B cell (primary cell): ENCODE measurements at regions not wholly inside any gene's neighbourhood (a gene's known extent, or its start where the extent isn't known, plus 50 kb on each side); places are given as distances from the start of the nearest gene placed in this dataset.

ENCODE experiments used
- ATAC-seq: fragments of 200-7000 bp; cut with Tn5 transposase; one replicate; pipeline ENCODE4 v1.10.0; 2021; ENCODE audit warnings: low read depth, mild to moderate bottlenecking, moderate number of reproducible peaks, moderate library complexity
- CTCF ChIA-PET: fragments of 350-600 bp; sonication (Branson Sonifier 250); formaldehyde crosslinking; loops from one replicate; lab custom pipeline; 2021; ENCODE audit warnings: antibody characterized with exemption, inconsistent platforms; lab: Charles Lee
- POLR2A ChIA-PET: fragments of 350-600 bp; sonication (Branson Sonifier 250); formaldehyde crosslinking; loops from one replicate; lab custom pipeline; 2021; ENCODE audit warnings: antibody characterized with exemption; lab: Charles Lee
- DNase-seq: peaks from one replicate; pipeline ENCODE4 v3.0.0; 2013
- H2AFZ ChIP-seq: 2 replicates; pipeline ENCODE4 v1.6.1; 2012; ENCODE audit warnings: mild to moderate bottlenecking, low read depth, low read length; ENCODE audit not compliant: insufficient read depth, poor library complexity, severe bottlenecking
- H3K27ac ChIP-seq, 2 donors: 1 replicate in 1 of 2; 2 replicates in 1 of 2; pipeline ENCODE4 v1.5.1; 2012 to 2013; ENCODE audit warnings: low read length in 2 of 2, mild to moderate bottlenecking in 2 of 2, moderate library complexity in 1 of 2
- H3K27me3 ChIP-seq, 4 experiments: fragments of 200-600 bp in 1 of 4; sonication (generic) in 1 of 4; replicated peaks in 1 of 4; 1 replicate in 2 of 4; 2 replicates in 2 of 4; pipeline versions ENCODE4 v1.6.1 to v1.7.0; 2013 to 2016; ENCODE audit warnings: low read length in 3 of 4, mild to moderate bottlenecking in 2 of 4, mixed read lengths in 1 of 4, moderate library complexity in 1 of 4; ENCODE audit not compliant: insufficient read depth in 4 of 4, control insufficient read depth in 3 of 4; ENCODE audit errors: control extremely low read depth in 1 of 4
- H3K36me3 ChIP-seq, 2 experiments: replicated peaks in 1 of 2; 1 replicate in 1 of 2; 2 replicates in 1 of 2; pipeline versions ENCODE4 v1.6.1 to v1.7.1; 2013; ENCODE audit warnings: low read length in 1 of 2; ENCODE audit not compliant: insufficient read depth in 2 of 2, control insufficient read depth in 1 of 2; ENCODE audit errors: control extremely low read depth in 1 of 2, extremely low read depth in 1 of 2
- H3K4me1 ChIP-seq, 2 donors: fragments of 200-600 bp in 1 of 2; sonication (generic) in 1 of 2; 1 replicate in 1 of 2; 2 replicates in 1 of 2; pipeline versions ENCODE4 v1.5.1 to v1.6.1; 2013 to 2017; ENCODE audit warnings: low read length in 2 of 2; ENCODE audit not compliant: control insufficient read depth in 2 of 2, insufficient read depth in 2 of 2
- H3K4me2 ChIP-seq: replicated peaks from 2 replicates; pipeline ENCODE3; 2012; ENCODE audit warnings: mild to moderate bottlenecking, low read depth, low read length; ENCODE audit not compliant: poor library complexity, severe bottlenecking
- H3K4me3 ChIP-seq, 5 experiments: fragments of 200-600 bp in 1 of 5; sonication (generic) in 1 of 5; 1 replicate in 3 of 5; 2 replicates in 2 of 5; pipeline versions ENCODE4 v1.5.1 to v1.7.0; 2011 to 2016; ENCODE audit warnings: low read length in 4 of 5, mild to moderate bottlenecking in 4 of 5, low read depth in 2 of 5, control low read depth in 1 of 5, moderate library complexity in 1 of 5; ENCODE audit not compliant: insufficient read depth in 1 of 5; ENCODE audit errors: control extremely low read depth in 1 of 5, extremely low read depth in 1 of 5
- H3K79me2 ChIP-seq: fragments of 200-600 bp; sonication (generic); one replicate; pipeline ENCODE4 v1.6.0; 2016; ENCODE audit warnings: low read length; ENCODE audit not compliant: control insufficient read depth, insufficient read depth
- H3K9ac ChIP-seq: fragments of 200-600 bp; sonication (generic); 2 replicates; pipeline ENCODE4 v1.6.1; 2017; ENCODE audit warnings: mild to moderate bottlenecking, low read length, moderate library complexity
- H3K9me3 ChIP-seq, 3 donors: one replicate each; pipeline versions ENCODE4 v1.6.1 to v1.7.1; 2013; ENCODE audit warnings: low read length in 2 of 3; ENCODE audit not compliant: control insufficient read depth in 2 of 3, insufficient read depth in 1 of 3; ENCODE audit errors: control extremely low read depth in 1 of 3
- H4K20me1 ChIP-seq: 2 replicates; pipeline ENCODE4 v1.6.0; 2012; ENCODE audit warnings: mild to moderate bottlenecking, low read length; ENCODE audit not compliant: insufficient read depth, control insufficient read depth, poor library complexity, severe bottlenecking
- H3K27ac Mint-ChIP-seq: one replicate; pipeline ENCODE4 v1.8.0; 2021; ENCODE audit warnings: mixed read lengths
- H3K27me3 Mint-ChIP-seq: one replicate; pipeline ENCODE4 v1.8.0; 2021; ENCODE audit warnings: mixed read lengths
- H3K4me1 Mint-ChIP-seq: one replicate; pipeline ENCODE4 v1.8.0; 2021; ENCODE audit warnings: mixed read lengths
- H3K4me3 Mint-ChIP-seq: one replicate; pipeline ENCODE4 v1.8.0; 2021; ENCODE audit warnings: mixed read lengths
- H3K9me3 Mint-ChIP-seq: one replicate; pipeline ENCODE4 v1.8.0; 2022; ENCODE audit warnings: mixed read lengths; ENCODE audit not compliant: insufficient read depth
- CTCF ChIP-seq: fragments of 200-600 bp; IDR thresholded peaks from one replicate; pipeline ENCODE4 v1.8.0; 2022; ENCODE audit warnings: antibody characterized with exemption, mild to moderate bottlenecking
- EZH2 ChIP-seq: IDR thresholded peaks from 2 replicates; pipeline ENCODE4 v1.6.1; 2012; ENCODE audit warnings: borderline replicate concordance, low read depth, mild to moderate bottlenecking, moderate library complexity, low read length; ENCODE audit not compliant: insufficient read depth, poor library complexity, severe bottlenecking
- WGBS: methylation state at CpG from one replicate; pipeline ENCODE4 v1.1.5; 2013; ENCODE audit warnings: missing lambda C conversion rate; ENCODE audit not compliant: insufficient coverage; 5-methylcytosine and 5-hydroxymethylcytosine counted together
- intact Hi-C: fragments of 100-400 bp; cut with micrococcal nuclease; formaldehyde crosslinking; loops from one replicate; pipeline ENCODE4 v1.10.0; 2022

- 92% methylated on average over 2 of the region's 5 CpGs for WGBS
- Mint-ChIP-seq H3K4me1 (no peaks in the 10 kb centered on the region), H3K27ac (no peak overlapping the region), H3K4me3 (no peak overlapping the region), H3K9me3 (no peaks in the 10 kb centered on the region), H3K27me3 (peaks cover 9% of the 10 kb centered on the region)
- no peaks in the 10 kb centered on the region for H3K9me3 ChIP-seq
- intact Hi-C loops, result no loop called here
- H4K20me1 ChIP-seq, result no peaks in the 10 kb centered on the region
- no peak overlapping the region for H3K4me3 ChIP-seq
- no peak overlapping the region for H2AFZ ChIP-seq
- no peaks in the 10 kb centered on the region for H3K79me2 ChIP-seq
- peaks cover 0 to 6% (median 0%) of the 10 kb centered on the region in 4 experiments for H3K27me3 ChIP-seq
- H3K4me1 ChIP-seq, result no peaks in the 10 kb centered on the region
- ATAC-seq (no peak), DNase-seq (no peak)
- no peak overlapping the region for H3K9ac ChIP-seq
- no peak overlapping the region for H3K4me2 ChIP-seq
- no peaks in the 10 kb centered on the region for H3K36me3 ChIP-seq
- no peak for TF ChIP-seq EZH2
- no peak for TF ChIP-seq CTCF
- POLR2A ChIA-PET, result no interaction called here
- CTCF ChIA-PET, result no interaction called here
- no peak overlapping the region for H3K27ac ChIP-seq
Observed at GRCh38 chr4:53674903-53675302, 83.6 kb upstream of the LNX1 start.

DNA sequence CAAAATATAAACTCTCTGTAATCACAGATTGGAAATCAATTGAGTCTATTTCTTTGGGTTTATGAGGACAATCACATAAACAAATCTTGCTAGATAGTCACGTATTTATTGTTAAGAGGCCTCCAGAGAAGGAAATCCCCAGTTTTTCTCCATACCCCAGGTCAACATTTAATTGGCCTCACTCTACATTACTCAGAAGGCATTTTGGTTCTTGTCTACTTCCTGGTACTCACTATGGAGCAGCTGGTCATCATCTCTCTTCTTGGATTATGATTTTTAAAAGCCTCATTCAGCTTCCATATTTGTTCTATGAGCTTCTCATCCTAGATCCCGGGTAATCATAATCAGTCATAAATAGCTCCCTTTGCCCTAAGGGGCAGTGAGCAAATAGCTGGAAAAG is 81.6 kb upstream of the LNX1 start:
- Histone ChIP-seq H3K27me3 (peaks cover 0 to 6% (median 0%) of the 10 kb centered on the region in 4 experiments), H3K79me2 (no peaks in the 10 kb centered on the region), H2AFZ (no peak overlapping the region), H3K36me3 (no peaks in the 10 kb centered on the region), H3K9me3 (peaks cover 0 to 3% (median 0%) of the 10 kb centered on the region in 3 donors), H3K4me3 (no peak overlapping the region), H3K4me1 (no peaks in the 10 kb centered on the region), H3K4me2 (no peak overlapping the region), H3K27ac (no peak overlapping the region), H4K20me1 (no peaks in the 10 kb centered on the region), H3K9ac (no peak overlapping the region)
- H3K4me1 Mint-ChIP-seq, result no peaks in the 10 kb centered on the region
- ChIA-PET CTCF (no interaction called here), POLR2A (no interaction called here)
- H3K4me3 Mint-ChIP-seq, result no peak overlapping the region
- 100% methylated on average over 1 of the region's 2 CpGs for WGBS
- peaks cover 15% of the 10 kb centered on the region for H3K27me3 Mint-ChIP-seq
- TF ChIP-seq CTCF, result no peak
- no peak for TF ChIP-seq EZH2
- intact Hi-C loops, result no loop called here
- no peak overlapping the region for H3K27ac Mint-ChIP-seq
- DNase-seq, result no peak
- no peak for ATAC-seq
- no peaks in the 10 kb centered on the region for H3K9me3 Mint-ChIP-seq
